SK-N-SH (cell line): ENCODE measurements at regions not wholly inside any gene's neighbourhood (a gene's known extent, or its start where the extent isn't known, plus 50 kb on each side); places are given as distances from the start of the nearest gene placed in this dataset.

Source experiments
- CTCF ChIP-seq: fragments of 200-600 bp; sonication (generic); IDR thresholded peaks from 2 replicates; pipeline ENCODE4 v1.6.1; 2017; ENCODE audit warnings: antibody characterized with exemption, mild to moderate bottlenecking, moderate library complexity
- FOSL2 ChIP-seq: IDR thresholded peaks from 2 replicates; pipeline ENCODE4 v1.4.0; 2012; ENCODE audit warnings: low read depth, mild to moderate bottlenecking, moderate library complexity, borderline replicate concordance
- NFIC ChIP-seq: IDR thresholded peaks from 2 replicates; pipeline ENCODE4 v1.4.0; 2012; ENCODE audit warnings: borderline replicate concordance
- RAD21 ChIP-seq: IDR thresholded peaks from 2 replicates; pipeline ENCODE4 v1.6.1; 2012; ENCODE audit warnings: mild to moderate bottlenecking, low read length
- RFX5 ChIP-seq: IDR thresholded peaks from 2 replicates; pipeline ENCODE4 v1.6.1; 2012; ENCODE audit warnings: mild to moderate bottlenecking, improper control_type of control experiment, low read length
- SIN3A ChIP-seq: IDR thresholded peaks from 2 replicates; pipeline ENCODE4 v1.6.1; 2012; ENCODE audit warnings: low read depth, mild to moderate bottlenecking, low read length, moderate library complexity, borderline replicate concordance
- TAF1 ChIP-seq: IDR thresholded peaks from 2 replicates; pipeline ENCODE4 v1.6.1; 2012; ENCODE audit warnings: low read depth, mild to moderate bottlenecking, low read length, moderate library complexity, borderline replicate concordance
- TF ChIP-seq, protein P1 (sequence below): IDR thresholded peaks from 2 replicates; pipeline ENCODE4 v1.4.0; 2012; ENCODE audit warnings: low read depth
- TF ChIP-seq, protein P2 (sequence below): fragments of 150-350 bp; IDR thresholded peaks from 2 replicates; pipeline ENCODE4 v1.6.1; 2017; ENCODE audit warnings: antibody characterized with exemption, low read length, low read depth, borderline replicate concordance

DNA sequence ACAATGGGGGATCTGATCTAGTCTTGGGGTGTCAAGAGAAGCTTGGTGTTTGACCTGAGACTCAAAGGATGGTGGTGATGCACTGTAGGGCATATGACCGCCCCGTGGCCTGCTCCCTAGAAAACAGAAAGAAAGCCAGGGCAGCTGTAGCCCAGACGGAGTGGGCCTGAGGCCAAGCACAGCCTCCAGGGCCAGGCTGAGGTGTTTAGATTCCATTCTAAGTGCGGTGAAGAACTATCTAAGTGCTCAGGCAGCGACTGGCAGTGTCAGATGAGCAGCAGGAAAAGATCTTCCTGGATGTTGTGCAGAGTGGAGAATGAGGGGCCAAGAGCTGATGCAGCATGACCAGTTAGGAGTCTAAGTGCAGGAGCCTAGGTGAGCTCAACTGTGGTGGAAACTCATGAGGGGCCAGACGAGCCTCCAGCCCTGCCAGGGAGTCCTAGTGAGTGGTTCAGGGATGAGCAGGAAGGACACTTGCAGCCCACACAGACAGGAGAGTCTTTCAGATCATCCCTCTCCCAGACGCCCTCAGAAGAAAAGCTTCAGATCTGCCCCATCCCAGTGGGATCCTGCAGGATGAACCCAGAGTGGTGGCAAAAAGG, 314.2 kb upstream of the CCL2 start:
- TF ChIP-seq NFIC: no peak
- no peak for TF ChIP-seq CTCF
- TF ChIP-seq TAF1: no peak
- no peak for TF ChIP-seq FOSL2
- TF ChIP-seq RAD21: no peak
- TF ChIP-seq, protein P1, sequence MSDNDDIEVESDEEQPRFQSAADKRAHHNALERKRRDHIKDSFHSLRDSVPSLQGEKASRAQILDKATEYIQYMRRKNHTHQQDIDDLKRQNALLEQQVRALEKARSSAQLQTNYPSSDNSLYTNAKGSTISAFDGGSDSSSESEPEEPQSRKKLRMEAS: no peak
- no peak for TF ChIP-seq SIN3A
- TF ChIP-seq RFX5: no peak
- TF ChIP-seq, protein P2, sequence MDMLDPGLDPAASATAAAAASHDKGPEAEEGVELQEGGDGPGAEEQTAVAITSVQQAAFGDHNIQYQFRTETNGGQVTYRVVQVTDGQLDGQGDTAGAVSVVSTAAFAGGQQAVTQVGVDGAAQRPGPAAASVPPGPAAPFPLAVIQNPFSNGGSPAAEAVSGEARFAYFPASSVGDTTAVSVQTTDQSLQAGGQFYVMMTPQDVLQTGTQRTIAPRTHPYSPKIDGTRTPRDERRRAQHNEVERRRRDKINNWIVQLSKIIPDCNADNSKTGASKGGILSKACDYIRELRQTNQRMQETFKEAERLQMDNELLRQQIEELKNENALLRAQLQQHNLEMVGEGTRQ: no peak
